Thoracic aorta (tissue), 2 donors: ENCODE measurements at regions not wholly inside any gene's neighbourhood (a gene's known extent, or its start where the extent isn't known, plus 50 kb on each side); places are given as distances from the start of the nearest gene placed in this dataset.

Source experiments
- ATAC-seq: fragments of 150-250 bp; one replicate; pipeline ENCODE4 v1.8.0; 2017; ENCODE audit warnings: low read depth; ENCODE audit not compliant: insufficient number of reproducible peaks, low FRiP score
- DNase-seq: peaks from one replicate; pipeline ENCODE4 v3.0.0-alpha.2; 2020; ENCODE audit warnings: low spot score
- H3K27ac ChIP-seq, 2 donors: fragments of 200-600 bp; sonication (generic); 1 replicate in 1 of 2; 2 replicates in 1 of 2; pipeline ENCODE4 v1.5.1; 2016; ENCODE audit warnings: mild to moderate bottlenecking in 2 of 2, moderate library complexity in 2 of 2
- H3K27me3 ChIP-seq: fragments of 200-600 bp; sonication (generic); replicated peaks from 2 replicates; pipeline ENCODE4 v1.6.0; 2016; ENCODE audit warnings: mild to moderate bottlenecking; ENCODE audit not compliant: insufficient read depth
- H3K36me3 ChIP-seq: fragments of 200-600 bp; sonication (generic); one replicate; pipeline ENCODE4 v1.5.1; 2016
- H3K4me1 ChIP-seq, 2 donors: fragments of 200-600 bp; sonication (generic); 1 replicate in 1 of 2; 2 replicates in 1 of 2; pipeline versions ENCODE4 v1.5.1 to v1.6.0; 2016; ENCODE audit warnings: low read depth in 2 of 2, mild to moderate bottlenecking in 1 of 2; ENCODE audit not compliant: control insufficient read depth in 1 of 2
- H3K4me3 ChIP-seq: fragments of 200-600 bp; sonication (generic); 2 replicates; pipeline ENCODE4 v1.5.1; 2016; ENCODE audit warnings: mild to moderate bottlenecking
- H3K9me3 ChIP-seq: fragments of 200-600 bp; sonication (generic); 2 replicates; pipeline ENCODE4 v1.5.1; 2016
- TF ChIP-seq, protein P1 (sequence below): fragments of 200-600 bp; sonication (generic); IDR thresholded peaks from one replicate; pipeline ENCODE4 v1.5.1; 2019; ENCODE audit warnings: antibody characterized with exemption

DNA sequence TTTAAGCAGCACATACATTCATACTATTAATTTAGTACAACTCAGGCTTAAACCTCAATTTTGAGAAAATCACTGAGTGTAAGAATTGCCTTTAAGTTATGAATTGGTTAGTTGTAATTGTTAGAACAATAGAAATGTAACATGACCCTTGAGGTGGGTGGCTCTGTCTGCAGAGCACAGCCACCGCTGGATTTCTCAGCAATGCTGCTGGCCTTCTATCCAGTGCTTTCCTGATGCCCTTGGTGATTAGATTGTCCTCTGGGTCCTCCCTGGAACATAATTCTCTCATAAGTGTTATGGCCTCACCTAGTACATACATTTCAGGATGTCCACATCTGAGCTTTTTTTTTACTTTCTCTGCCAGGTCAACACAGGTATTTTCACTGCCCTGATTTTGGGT is 213.2 kb downstream of the SLC7A11 start:
- Histone ChIP-seq H3K4me1 (no peaks in the 10 kb centered on the region), H3K36me3 (no peaks in the 10 kb centered on the region), H3K27ac (no peak overlapping the region), H3K4me3 (no peak overlapping the region), H3K9me3 (no peaks in the 10 kb centered on the region), H3K27me3 (no peaks in the 10 kb centered on the region)
- DNase-seq, result no peak
- ATAC-seq, result no peak
- TF ChIP-seq, protein P1, sequence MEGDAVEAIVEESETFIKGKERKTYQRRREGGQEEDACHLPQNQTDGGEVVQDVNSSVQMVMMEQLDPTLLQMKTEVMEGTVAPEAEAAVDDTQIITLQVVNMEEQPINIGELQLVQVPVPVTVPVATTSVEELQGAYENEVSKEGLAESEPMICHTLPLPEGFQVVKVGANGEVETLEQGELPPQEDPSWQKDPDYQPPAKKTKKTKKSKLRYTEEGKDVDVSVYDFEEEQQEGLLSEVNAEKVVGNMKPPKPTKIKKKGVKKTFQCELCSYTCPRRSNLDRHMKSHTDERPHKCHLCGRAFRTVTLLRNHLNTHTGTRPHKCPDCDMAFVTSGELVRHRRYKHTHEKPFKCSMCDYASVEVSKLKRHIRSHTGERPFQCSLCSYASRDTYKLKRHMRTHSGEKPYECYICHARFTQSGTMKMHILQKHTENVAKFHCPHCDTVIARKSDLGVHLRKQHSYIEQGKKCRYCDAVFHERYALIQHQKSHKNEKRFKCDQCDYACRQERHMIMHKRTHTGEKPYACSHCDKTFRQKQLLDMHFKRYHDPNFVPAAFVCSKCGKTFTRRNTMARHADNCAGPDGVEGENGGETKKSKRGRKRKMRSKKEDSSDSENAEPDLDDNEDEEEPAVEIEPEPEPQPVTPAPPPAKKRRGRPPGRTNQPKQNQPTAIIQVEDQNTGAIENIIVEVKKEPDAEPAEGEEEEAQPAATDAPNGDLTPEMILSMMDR, result no peak

DNA sequence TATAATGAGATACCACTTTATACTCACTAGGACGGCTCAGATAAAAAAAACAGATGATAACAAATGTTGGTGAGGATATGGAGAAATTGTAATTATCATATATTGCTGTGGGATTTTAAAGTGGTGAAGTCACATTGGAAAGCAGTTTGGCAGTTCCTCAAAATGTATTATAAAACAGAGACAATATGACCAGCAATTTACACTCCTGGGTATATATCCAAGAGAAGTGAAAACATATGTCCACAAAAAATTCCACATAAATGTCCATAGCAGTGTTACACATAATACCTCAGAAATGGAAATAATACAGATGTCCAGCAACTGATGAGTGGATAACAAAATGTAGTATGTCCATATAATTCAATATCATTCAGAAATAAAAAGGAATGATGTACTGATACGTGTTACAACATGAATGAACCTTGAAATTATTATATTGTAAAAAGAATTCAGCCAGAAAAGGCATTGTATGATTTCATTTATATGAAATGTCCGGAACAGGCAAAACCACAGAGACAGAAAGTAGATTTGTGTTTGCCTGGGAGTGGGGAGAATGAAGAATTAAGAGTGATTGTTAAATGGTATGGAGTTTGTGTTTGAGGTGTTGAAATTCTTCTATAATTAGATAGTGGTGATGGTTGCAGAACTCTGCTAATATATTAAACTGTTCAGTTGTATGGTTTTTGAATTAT is 220.9 kb downstream of the SLC7A11 start:
- no peak for DNase-seq

DNA sequence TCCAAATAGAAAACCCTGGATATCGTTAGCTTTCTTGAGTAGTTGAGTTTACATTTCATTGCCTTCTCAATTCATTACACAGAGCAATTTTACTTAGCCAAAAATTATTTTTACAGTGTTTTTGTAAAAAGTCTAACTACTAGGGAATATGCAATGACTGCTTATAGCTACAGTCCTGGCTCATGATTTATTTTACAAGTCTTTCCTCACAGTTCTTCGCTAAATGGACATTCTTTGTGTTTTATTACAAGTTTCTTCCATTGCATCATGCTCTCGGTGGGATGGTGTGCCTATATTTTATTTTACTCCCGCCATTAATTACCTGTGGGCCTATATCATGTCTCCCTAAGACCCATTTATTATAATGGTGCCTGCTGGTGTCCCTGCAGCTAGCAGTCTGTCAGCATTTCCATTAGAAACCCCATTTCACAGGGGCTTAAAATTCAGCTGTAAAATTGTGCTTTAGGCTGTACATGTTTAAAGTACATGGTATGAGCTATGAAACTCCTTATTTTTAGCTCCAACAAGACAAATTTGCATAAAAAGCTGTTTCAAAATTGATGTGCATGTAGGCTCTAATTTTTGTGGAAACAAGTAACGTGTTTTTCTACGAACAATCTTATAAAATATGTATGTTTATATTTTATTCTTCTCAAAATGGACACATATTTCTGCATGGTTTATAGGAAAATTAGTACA is 227.4 kb downstream of the SLC7A11 start:
- Histone ChIP-seq H3K9me3 (no peaks in the 10 kb centered on the region), H3K36me3 (no peaks in the 10 kb centered on the region), H3K27me3 (no peaks in the 10 kb centered on the region), H3K4me3 (no peak overlapping the region), H3K27ac (no peak overlapping the region), H3K4me1 (no peaks in the 10 kb centered on the region)
- ATAC-seq, result no peak
- DNase-seq, result no peak
- TF ChIP-seq, protein P1, result no peak

More for the DNA sequence above, 220.9 kb downstream of the SLC7A11 start:
- no peaks in the 10 kb centered on the region for H3K27me3 ChIP-seq
- H3K4me1 ChIP-seq, result no peaks in the 10 kb centered on the region
- H3K9me3 ChIP-seq, result no peaks in the 10 kb centered on the region
- TF ChIP-seq, protein P1, result no peak
- no peak overlapping the region for H3K27ac ChIP-seq
- H3K4me3 ChIP-seq, result no peak overlapping the region
- no peaks in the 10 kb centered on the region for H3K36me3 ChIP-seq
- no peak for ATAC-seq

DNA sequence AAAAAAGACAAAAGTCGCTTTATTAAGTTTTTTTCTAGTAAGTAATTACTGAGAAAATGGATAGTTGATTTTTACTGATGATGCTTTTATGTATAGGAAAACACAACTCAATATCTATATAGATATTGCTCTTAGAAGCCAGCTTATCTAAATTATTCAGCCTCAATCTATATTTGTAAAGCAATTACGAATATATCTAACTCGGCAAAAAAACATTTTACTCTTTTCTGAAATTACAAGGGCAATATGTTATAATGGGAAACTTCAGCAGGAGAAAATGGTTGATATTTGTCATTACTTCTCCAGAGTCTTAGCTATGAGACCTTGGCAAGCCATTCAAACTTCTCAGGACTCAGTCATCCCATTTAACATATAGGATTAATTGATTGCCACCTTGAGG is 228.5 kb downstream of the SLC7A11 start:
- Histone ChIP-seq H3K4me3 (no peak overlapping the region), H3K27me3 (no peaks in the 10 kb centered on the region), H3K9me3 (no peaks in the 10 kb centered on the region), H3K4me1 (no peaks in the 10 kb centered on the region), H3K27ac (no peak overlapping the region), H3K36me3 (no peaks in the 10 kb centered on the region)
- TF ChIP-seq, protein P1, result no peak
- no peak for ATAC-seq
- DNase-seq, result no peak

DNA sequence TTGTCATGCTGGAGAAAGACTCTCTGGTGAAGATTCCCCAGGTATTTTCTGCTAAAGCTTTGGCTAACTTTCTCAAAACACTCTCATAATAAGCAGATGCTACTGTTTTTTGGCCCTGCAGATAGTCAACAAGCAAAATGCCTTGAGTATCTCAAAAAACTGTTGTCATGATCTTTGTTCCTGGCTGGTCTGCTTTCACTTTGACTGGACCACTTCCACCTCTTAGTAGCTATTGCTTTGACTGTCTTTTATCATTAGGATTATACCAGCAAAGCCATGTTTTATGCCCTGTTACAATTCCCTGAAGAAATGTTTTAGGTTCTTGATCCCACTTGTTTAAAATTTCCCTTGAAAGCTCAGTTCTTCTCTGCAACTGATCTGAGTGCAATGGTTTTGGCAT is 231.5 kb downstream of the SLC7A11 start:
- TF ChIP-seq, protein P1, result no peak
- no peaks in the 10 kb centered on the region for H3K36me3 ChIP-seq
- ATAC-seq (no peak), DNase-seq (no peak)
- H3K4me1 ChIP-seq, result no peaks in the 10 kb centered on the region
- no peaks in the 10 kb centered on the region for H3K9me3 ChIP-seq
- H3K27me3 ChIP-seq, result no peaks in the 10 kb centered on the region
- no peak overlapping the region for H3K27ac ChIP-seq
- H3K4me3 ChIP-seq, result no peak overlapping the region
